ENCODE measurements at regions not wholly inside any gene's neighbourhood (a gene's known extent, or its start where the extent isn't known, plus 50 kb on each side); places are given as distances from the start of the nearest gene placed in this dataset.

GRCh38 chr13:112217431-112217830 is 150.5 kb downstream of the SOX1 start:
- in situ Hi-C loops (cut with HindIII; ENCODE audit: low sequenced_read_pairs): no loop called here

- in situ Hi-C loops (cut with HindIII; ENCODE audit: low sequenced_read_pairs): no loop called here
These were observed 151.5 kb downstream of the SOX1 start for GRCh38 chr13:112218416-112218815.

- in situ Hi-C loops (cut with HindIII; ENCODE audit: low sequenced_read_pairs): loop anchor here (5.0 kb wide), 1 partner anchor 87 kb away; no protein-coding TSS in a partner anchor
These were observed 152.8 kb downstream of the SOX1 start for GRCh38 chr13:112219740-112220139.

DNA sequence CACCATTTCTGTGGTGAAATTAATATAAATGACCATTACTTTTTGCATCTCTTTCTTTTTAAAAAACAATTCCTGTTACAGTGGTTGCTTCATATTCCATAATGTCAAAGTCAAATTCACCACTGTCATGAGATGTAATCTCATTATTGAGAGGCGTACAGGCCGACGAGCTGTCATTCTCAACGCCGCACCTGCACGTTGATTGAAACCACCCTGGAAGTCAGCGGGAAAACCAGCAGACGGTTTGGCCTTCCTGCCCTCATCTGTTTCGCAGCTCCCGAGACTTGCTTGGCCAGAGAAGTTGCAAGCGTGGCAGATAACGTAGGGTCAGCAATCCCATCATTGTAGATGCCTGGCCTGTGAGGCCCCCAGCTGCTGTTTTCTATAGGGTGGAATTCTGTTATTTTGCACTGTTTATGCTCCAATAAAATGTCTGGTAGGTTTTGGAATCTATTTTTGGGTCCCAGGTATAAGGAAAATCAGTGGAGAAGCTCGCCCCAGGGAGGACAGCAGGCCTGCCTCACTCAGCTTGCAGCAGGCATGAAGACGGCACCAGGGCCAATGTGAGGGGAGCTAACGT is 153.4 kb downstream of the SOX1 start:
- in situ Hi-C loops (cut with HindIII; ENCODE audit: low sequenced_read_pairs): loop anchor here (5.0 kb wide), 1 partner anchor 88 kb away; no protein-coding TSS in a partner anchor

- in situ Hi-C loops (cut with HindIII; ENCODE audit: low sequenced_read_pairs): loop anchor here (5.0 kb wide), 1 partner anchor 89 kb away; no protein-coding TSS in a partner anchor
These were observed 154.0 kb downstream of the SOX1 start for GRCh38 chr13:112220925-112221324.

DNA sequence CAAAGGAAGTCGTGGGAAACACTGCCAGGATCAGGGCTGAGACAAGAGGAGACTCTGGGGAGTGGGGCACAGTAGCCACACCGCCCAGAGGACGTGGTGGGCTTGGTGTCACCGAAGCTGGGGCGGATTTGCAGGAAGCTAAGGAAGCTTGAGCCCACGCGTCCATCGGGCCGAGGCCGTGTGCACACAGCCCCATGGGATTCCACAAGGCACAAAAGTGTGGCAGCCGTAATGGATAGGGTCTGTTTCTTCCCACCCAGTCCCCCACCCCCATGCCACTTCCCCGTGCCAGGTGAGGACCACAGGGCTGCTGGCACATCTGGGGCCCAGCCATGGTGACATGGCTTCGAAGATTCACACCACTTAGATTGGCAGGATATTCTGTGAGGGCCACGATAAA is 153.2 kb upstream of the SPACA7 start:
- in situ Hi-C loops (cut with HindIII; ENCODE audit: low sequenced_read_pairs): loop anchor here (5.0 kb wide), 1 partner anchor 91 kb away; no protein-coding TSS in a partner anchor

GRCh38 chr13:112223929-112224328 is 152.2 kb upstream of the SPACA7 start:
- in situ Hi-C loops (cut with HindIII; ENCODE audit: low sequenced_read_pairs): loop anchor here (5.0 kb wide), 1 partner anchor 92 kb away; no protein-coding TSS in a partner anchor

GRCh38 chr13:112225429-112226090 is 150.6 kb upstream of the SPACA7 start:
- in situ Hi-C loops (cut with HindIII; ENCODE audit: low sequenced_read_pairs): loop anchor here (25.0 kb wide), 1 partner anchor 112 kb away; no protein-coding TSS in a partner anchor

- in situ Hi-C loops (cut with HindIII; ENCODE audit: low sequenced_read_pairs): loop anchor here (25.0 kb wide), 1 partner anchor 111 kb away; no protein-coding TSS in a partner anchor
These were observed 149.7 kb upstream of the SPACA7 start for GRCh38 chr13:112226320-112227002.

DNA sequence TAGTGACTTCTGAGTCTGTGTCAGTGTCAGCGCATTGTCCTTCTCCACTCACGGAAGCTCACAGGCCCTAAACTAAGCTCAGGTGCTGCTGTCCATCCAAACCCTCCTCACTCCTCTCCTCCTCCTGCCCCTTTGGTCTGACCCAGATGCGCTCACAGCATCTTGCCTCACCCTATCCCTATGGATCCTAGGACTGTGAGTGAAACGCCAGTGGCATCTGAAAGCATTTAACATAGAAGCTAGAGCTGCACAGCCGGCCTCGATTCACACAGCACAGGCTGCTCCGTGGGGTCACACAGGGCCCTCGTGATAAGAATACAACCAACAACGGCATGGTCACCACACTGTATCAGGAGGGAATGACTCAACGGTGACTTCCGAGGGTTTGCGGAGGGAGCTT is 149.1 kb upstream of the SPACA7 start:
- in situ Hi-C loops (cut with HindIII; ENCODE audit: low sequenced_read_pairs): loop anchor here (25.0 kb wide), 1 partner anchor 110 kb away; no protein-coding TSS in a partner anchor

DNA sequence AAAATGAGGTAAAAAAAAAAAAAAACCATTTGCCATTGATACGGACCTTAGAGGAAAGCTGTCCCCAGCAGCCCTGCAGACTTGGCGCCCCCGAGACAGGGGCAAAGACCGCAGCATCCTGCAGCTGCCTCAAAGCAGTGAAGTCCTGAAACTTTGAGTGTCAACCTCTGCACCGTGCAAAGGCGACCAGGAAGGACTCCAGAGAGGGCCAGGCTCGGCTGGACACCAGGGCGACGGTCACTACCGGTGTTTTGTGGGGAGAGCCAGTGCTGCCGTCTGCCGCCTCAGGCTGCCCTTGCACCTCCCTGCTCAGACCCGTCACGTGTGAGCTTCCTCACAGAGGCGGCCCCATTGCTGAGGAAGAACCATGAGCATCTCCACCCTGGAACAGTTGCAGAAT is 146.7 kb upstream of the SPACA7 start:
- in situ Hi-C loops (cut with HindIII; ENCODE audit: low sequenced_read_pairs): loop anchor here (25.0 kb wide), 1 partner anchor 108 kb away; no protein-coding TSS in a partner anchor

- in situ Hi-C loops (cut with HindIII; ENCODE audit: low sequenced_read_pairs): loop anchor here (25.0 kb wide), 1 partner anchor 107 kb away; no protein-coding TSS in a partner anchor
These were observed 145.9 kb upstream of the SPACA7 start for GRCh38 chr13:112229992-112230872.

GRCh38 chr13:112231451-112232083 is 144.6 kb upstream of the SPACA7 start:
- in situ Hi-C loops (cut with HindIII; ENCODE audit: low sequenced_read_pairs): loop anchor here (25.0 kb wide), 1 partner anchor 106 kb away; no protein-coding TSS in a partner anchor

DNA sequence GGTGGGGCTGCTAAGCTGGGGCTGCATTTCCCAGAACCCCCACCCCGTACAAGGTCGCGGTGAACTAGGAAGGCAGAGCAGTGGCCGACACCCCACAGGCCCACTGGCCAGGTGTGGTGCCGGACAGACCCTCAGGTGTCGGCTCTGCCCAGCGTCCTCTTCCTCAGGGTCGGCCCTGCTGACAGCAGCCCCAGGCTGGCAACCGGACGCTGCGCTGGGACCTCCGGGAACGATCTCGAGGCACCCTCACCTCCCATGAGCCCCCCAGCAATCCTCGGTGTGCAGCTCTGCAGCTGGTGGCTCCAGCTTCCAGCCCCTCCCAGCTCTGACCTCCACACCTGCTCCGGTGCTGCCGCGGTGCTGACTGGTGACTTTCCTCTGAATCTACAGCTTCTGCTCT is 142.9 kb upstream of the SPACA7 start:
- in situ Hi-C loops (cut with HindIII; ENCODE audit: low sequenced_read_pairs): loop anchor here (25.0 kb wide), 1 partner anchor 104 kb away; no protein-coding TSS in a partner anchor

GRCh38 chr13:112233716-112234115 is 142.4 kb upstream of the SPACA7 start:
- in situ Hi-C loops (cut with HindIII; ENCODE audit: low sequenced_read_pairs): loop anchor here (25.0 kb wide), 1 partner anchor 104 kb away; no protein-coding TSS in a partner anchor

DNA sequence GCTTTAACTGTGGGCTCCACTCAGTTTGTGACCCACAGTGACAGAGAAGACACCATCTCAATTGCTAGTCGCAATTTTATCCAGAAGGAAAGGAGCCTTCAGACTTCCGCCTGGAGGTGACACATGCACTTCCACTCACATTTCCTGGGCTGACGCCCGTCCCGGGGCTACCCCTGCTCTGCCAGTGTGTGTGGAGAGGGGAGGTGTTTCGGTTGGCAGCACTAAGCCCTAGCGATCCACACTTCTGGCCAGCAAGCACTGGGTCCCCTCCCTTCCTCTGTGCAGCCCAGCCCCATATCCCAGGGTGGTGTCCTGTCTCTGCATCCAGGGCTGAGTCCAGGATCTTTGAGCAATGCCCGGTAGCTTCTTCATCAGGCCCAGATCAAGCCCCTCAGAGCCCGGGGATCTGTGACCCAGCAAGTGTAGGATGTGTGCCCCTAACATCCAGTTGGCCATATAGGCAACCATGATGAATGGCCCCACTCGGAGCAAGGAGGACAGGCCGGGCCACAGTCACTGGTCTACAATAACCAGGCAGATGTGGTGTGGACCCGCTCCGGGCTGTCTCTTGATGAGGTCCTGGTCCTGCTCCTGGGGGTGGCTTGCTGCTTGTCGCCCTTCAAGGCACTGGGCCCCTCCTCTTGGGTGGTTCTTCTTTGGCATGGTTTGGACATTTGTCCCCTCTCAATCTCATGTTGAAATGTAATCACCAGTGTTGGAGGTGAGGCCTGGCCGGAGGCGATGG is 141.9 kb upstream of the SPACA7 start:
- in situ Hi-C loops (cut with HindIII; ENCODE audit: low sequenced_read_pairs): loop anchor here (25.0 kb wide), 1 partner anchor 103 kb away; no protein-coding TSS in a partner anchor

DNA sequence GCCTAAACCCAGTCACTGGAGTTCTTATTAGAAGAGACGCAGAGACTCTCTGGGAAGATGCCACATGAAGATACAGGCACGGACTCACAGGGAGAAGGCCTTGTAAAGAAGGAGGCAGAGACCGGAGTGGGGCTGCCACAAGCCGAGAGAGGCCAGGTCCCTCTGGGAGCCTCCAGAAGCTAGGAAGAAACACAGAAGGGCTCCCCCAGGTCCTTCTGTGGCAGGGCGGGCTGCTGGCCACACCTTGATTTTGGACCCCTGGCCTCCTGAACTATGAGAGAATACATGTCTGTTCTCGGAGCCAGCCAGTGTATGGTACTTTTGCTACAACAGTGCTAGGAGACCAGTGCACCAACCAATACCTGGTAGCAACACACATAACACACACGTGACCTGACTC is 140.1 kb upstream of the SPACA7 start:
- in situ Hi-C loops (cut with HindIII; ENCODE audit: low sequenced_read_pairs): loop anchor here (5.0 to 25.0 kb wide), 2 partner anchors 79 to 101 kb away; no protein-coding TSS in a partner anchor

- in situ Hi-C loops (cut with HindIII; ENCODE audit: low sequenced_read_pairs): loop anchor here (5.0 to 25.0 kb wide), 2 partner anchors 79 to 101 kb away; no protein-coding TSS in a partner anchor
These were observed 139.5 kb upstream of the SPACA7 start for GRCh38 chr13:112236539-112237197.

Measured in endothelial cell of hepatic sinusoid (primary cell).